Keratinocyte (primary cell): ENCODE measurements at regions not wholly inside any gene's neighbourhood (a gene's known extent, or its start where the extent isn't known, plus 50 kb on each side); places are given as distances from the start of the nearest gene placed in this dataset.

Source experiments
- DNase-seq: peaks from one replicate; pipeline ENCODE4 v3.0.0-alpha.2; 2011; ENCODE audit warnings: low read depth, missing footprints, low spot score
- FAIRE-seq: peaks from 2 replicates; lab custom pipeline; 2011; peaks lifted over from hg19 to GRCh38; lab: Jason Lieb, UNC
- H2AFZ ChIP-seq: 2 replicates; pipeline ENCODE4 v1.6.0; 2012; ENCODE audit warnings: low read length, control low read depth, inconsistent platforms; ENCODE audit not compliant: control insufficient read depth
- H3K27ac ChIP-seq: 2 replicates; pipeline ENCODE4 v1.5.1; 2011; ENCODE audit warnings: low read length; ENCODE audit not compliant: control insufficient read depth, insufficient read depth
- H3K27me3 ChIP-seq: 3 replicates; pipeline ENCODE4 v1.6.0; 2011; ENCODE audit warnings: low read length; ENCODE audit not compliant: control insufficient read depth, insufficient read depth; ENCODE audit errors: extremely low read depth
- H3K36me3 ChIP-seq, 2 experiments: 2 replicates in 1 of 2; 3 replicates in 1 of 2; pipeline ENCODE4 v1.5.1; 2011; ENCODE audit warnings: low read length in 2 of 2, mild to moderate bottlenecking in 1 of 2; ENCODE audit not compliant: control insufficient read depth in 2 of 2, insufficient read depth in 2 of 2; ENCODE audit errors: extremely low read depth in 1 of 2
- H3K4me1 ChIP-seq: 3 replicates; pipeline ENCODE4 v1.5.1; 2011; ENCODE audit warnings: low read length; ENCODE audit not compliant: control insufficient read depth, insufficient read depth; ENCODE audit errors: extremely low read depth
- H3K4me2 ChIP-seq: 3 replicates; pipeline ENCODE4 v1.6.0; 2011; ENCODE audit warnings: low read depth, low read length; ENCODE audit not compliant: control insufficient read depth, insufficient read depth; ENCODE audit errors: extremely low read depth
- H3K4me3 ChIP-seq, 3 experiments: fragments of 200-600 bp in 1 of 3; sonication (generic) in 1 of 3; 2 replicates in 2 of 3; 3 replicates in 1 of 3; pipeline ENCODE4 v1.5.1; 2011 to 2016; ENCODE audit warnings: low read length in 3 of 3, mild to moderate bottlenecking in 3 of 3, control low read depth in 2 of 3, inconsistent platforms in 1 of 3, low read depth in 1 of 3, mixed read lengths in 1 of 3, mixed run types in 1 of 3, moderate library complexity in 1 of 3; ENCODE audit not compliant: control insufficient read depth in 2 of 3, insufficient read depth in 2 of 3; ENCODE audit errors: extremely low read depth in 1 of 3
- H3K79me2 ChIP-seq: 2 replicates; pipeline ENCODE4 v1.6.0; 2012; ENCODE audit warnings: low read length; ENCODE audit not compliant: control insufficient read depth, insufficient read depth
- H3K9ac ChIP-seq: 3 replicates; pipeline ENCODE4 v1.6.0; 2011; ENCODE audit warnings: low read length; ENCODE audit not compliant: control insufficient read depth, insufficient read depth; ENCODE audit errors: extremely low read depth
- H3K9me1 ChIP-seq: 3 replicates; pipeline ENCODE4 v1.6.0; 2011; ENCODE audit warnings: low read length; ENCODE audit not compliant: control insufficient read depth, insufficient read depth; ENCODE audit errors: extremely low read depth
- H3K9me3 ChIP-seq: 2 replicates; pipeline ENCODE4 v1.5.1; 2012; ENCODE audit warnings: low read depth, low read length; ENCODE audit not compliant: control insufficient read depth
- H4K20me1 ChIP-seq: 3 replicates; pipeline ENCODE4 v1.6.0; 2011; ENCODE audit warnings: low read length; ENCODE audit not compliant: control insufficient read depth, insufficient read depth; ENCODE audit errors: extremely low read depth
- EZH2 ChIP-seq: IDR thresholded peaks from one replicate; pipeline ENCODE4 v1.6.1; 2012; ENCODE audit warnings: inconsistent platforms, mild to moderate bottlenecking, low read length, moderate library complexity
- dilution Hi-C: fragments of 300-500 bp; cut with MboI; formaldehyde crosslinking; loops from one replicate; pipeline ENCODE4 v1.7.0; 2020; ENCODE audit warnings: low sequenced_read_pairs; ENCODE audit not compliant: extremely low pct_ligation_motif_present
- TF ChIP-seq, protein P1 (sequence below), 3 experiments: IDR thresholded peaks in 1 of 3; conservative IDR thresholded peaks in 1 of 3; optimal IDR thresholded peaks in 1 of 3; 2 replicates in 2 of 3; 3 replicates in 1 of 3; pipeline versions ENCODE3 to v1.5.1; 2011; ENCODE audit warnings: low read length in 3 of 3, mild to moderate bottlenecking in 3 of 3, moderate library complexity in 2 of 3, control low read depth in 1 of 3, inconsistent platforms in 1 of 3; ENCODE audit not compliant: insufficient read depth in 2 of 3; ENCODE audit errors: extremely low read depth in 1 of 3

DNA sequence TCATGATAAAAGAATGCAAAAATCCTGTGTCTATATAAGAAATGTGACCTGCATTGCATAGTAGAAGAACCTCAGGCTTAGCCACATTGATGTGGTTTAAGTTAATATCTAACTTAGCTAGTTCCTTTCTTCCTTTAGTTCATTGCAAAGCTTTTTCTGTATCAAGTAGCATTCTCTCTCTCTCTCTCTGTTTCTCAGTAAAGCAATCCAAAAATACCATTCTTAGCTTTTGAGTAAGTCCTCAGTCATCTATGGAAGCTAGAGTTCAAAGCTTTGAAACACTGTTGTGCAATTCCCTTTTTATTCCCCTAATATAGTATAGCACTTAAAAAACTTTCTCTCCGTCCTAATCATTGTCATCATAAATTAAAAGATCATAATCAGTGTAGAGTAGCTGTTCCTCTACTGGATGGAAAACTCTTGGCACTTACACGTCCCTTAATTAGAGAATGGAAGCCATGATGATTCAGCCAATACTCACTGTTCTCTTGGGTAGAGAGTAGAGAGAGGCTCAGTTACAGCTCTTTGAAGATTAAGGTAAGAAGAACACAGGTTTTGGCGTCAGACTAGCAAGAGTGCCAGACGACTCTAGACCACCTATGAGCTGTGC, 350.3 kb upstream of the LYPLAL1 start:
- H3K9me3 ChIP-seq = no peaks in the 10 kb centered on the region
- no peaks in the 10 kb centered on the region for H3K27me3 ChIP-seq
- H3K27ac ChIP-seq = no peak overlapping the region
- FAIRE-seq (peak; percentile 71), DNase-seq (no peak)
- H3K36me3 ChIP-seq = no peaks in the 10 kb centered on the region
- no peak overlapping the region for H3K4me3 ChIP-seq
- H2AFZ ChIP-seq = peak overlapping the region; percentile 47
- dilution Hi-C loops = no loop called here
- TF ChIP-seq, protein P1, sequence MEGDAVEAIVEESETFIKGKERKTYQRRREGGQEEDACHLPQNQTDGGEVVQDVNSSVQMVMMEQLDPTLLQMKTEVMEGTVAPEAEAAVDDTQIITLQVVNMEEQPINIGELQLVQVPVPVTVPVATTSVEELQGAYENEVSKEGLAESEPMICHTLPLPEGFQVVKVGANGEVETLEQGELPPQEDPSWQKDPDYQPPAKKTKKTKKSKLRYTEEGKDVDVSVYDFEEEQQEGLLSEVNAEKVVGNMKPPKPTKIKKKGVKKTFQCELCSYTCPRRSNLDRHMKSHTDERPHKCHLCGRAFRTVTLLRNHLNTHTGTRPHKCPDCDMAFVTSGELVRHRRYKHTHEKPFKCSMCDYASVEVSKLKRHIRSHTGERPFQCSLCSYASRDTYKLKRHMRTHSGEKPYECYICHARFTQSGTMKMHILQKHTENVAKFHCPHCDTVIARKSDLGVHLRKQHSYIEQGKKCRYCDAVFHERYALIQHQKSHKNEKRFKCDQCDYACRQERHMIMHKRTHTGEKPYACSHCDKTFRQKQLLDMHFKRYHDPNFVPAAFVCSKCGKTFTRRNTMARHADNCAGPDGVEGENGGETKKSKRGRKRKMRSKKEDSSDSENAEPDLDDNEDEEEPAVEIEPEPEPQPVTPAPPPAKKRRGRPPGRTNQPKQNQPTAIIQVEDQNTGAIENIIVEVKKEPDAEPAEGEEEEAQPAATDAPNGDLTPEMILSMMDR (optimal IDR thresholded peaks at IDR 0.05 in 1 of 3, IDR thresholded peaks at IDR 0.05 in 1 of 3, conservative IDR thresholded peaks at IDR 0.05 in 1 of 3; ENCODE audit: extremely low read depth in 1 of 3, insufficient read depth in 2 of 3, low read length in 3 of 3) = no peak
- no peak for TF ChIP-seq EZH2
- H3K4me1 ChIP-seq = peaks cover 9% of the 10 kb centered on the region
- no peaks in the 10 kb centered on the region for H3K9me1 ChIP-seq
- no peak overlapping the region for H3K9ac ChIP-seq
- H3K4me2 ChIP-seq = no peak overlapping the region
- H3K79me2 ChIP-seq = no peaks in the 10 kb centered on the region
- H4K20me1 ChIP-seq = no peaks in the 10 kb centered on the region

DNA sequence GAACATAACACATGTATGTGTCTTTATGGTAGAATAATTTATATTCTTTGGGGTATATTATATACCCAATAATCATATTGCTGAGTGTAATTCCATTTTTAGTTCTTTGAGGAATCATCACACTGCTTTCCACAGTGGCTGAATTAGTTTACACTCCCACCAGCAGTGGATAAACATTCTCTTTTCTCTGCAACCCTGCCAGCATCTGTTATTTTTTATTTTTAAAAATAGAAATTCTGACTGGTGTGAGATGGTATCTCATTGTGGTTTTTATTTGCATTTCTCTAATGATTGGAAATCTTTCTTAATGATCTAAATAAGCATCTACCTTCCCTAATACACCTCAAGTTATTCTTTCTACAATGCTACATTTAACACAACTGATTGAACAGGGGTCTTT, 346.2 kb upstream of the LYPLAL1 start:
- Histone ChIP-seq H3K9ac (no peak overlapping the region), H3K27me3 (no peaks in the 10 kb centered on the region), H3K79me2 (no peaks in the 10 kb centered on the region), H3K9me3 (no peaks in the 10 kb centered on the region), H3K4me2 (no peak overlapping the region), H3K36me3 (no peaks in the 10 kb centered on the region), H4K20me1 (no peaks in the 10 kb centered on the region), H2AFZ (no peak overlapping the region), H3K4me1 (peaks cover 9% of the 10 kb centered on the region), H3K4me3 (no peak overlapping the region), H3K9me1 (no peaks in the 10 kb centered on the region), H3K27ac (no peak overlapping the region)
- TF ChIP-seq, protein P1 (optimal IDR thresholded peaks at IDR 0.05 in 1 of 3, IDR thresholded peaks at IDR 0.05 in 1 of 3, conservative IDR thresholded peaks at IDR 0.05 in 1 of 3; ENCODE audit: extremely low read depth in 1 of 3, insufficient read depth in 2 of 3, low read length in 3 of 3) = no peak
- TF ChIP-seq EZH2 = no peak
- FAIRE-seq (no peak), DNase-seq (no peak)
- dilution Hi-C loops = no loop called here
